ENCODE measurements at regions not wholly inside any gene's neighbourhood (a gene's known extent, or its start where the extent isn't known, plus 50 kb on each side); places are given as distances from the start of the nearest gene placed in this dataset.
A peak's percentile ranks its signal among the peaks of the same experiment; 100 is the strongest.

GRCh38 chrX:137882960-137883359 is 317.0 kb downstream of the ZIC3 start:
- no peak overlapping the region for H3K4ac ChIP-seq (replicated peaks; ENCODE audit: insufficient read length, low read depth, low read length)
- H4K8ac ChIP-seq (ENCODE audit: extremely low read depth, insufficient read depth, low read length) = no peak overlapping the region
- H3K14ac ChIP-seq (ENCODE audit: insufficient read length) = no peak overlapping the region
- no peak for FAIRE-seq
- no peak overlapping the region for H3K18ac ChIP-seq (ENCODE audit: extremely low read depth, low read length)
- CTCF ChIA-PET (ENCODE audit: partially characterized antibody) = interaction anchor here (1.2 kb wide), 1 partner anchor 13 kb away, joined by 3 read pairs; no protein-coding TSS in a partner anchor
- no peaks in the 10 kb centered on the region for H3K9me3 ChIP-seq (ENCODE audit: insufficient read depth in 2 of 2, low read depth in 1 of 2, low read length in 1 of 2)
- POLR2A ChIA-PET (ENCODE audit: partially characterized antibody) = no interaction called here
- H3K79me1 ChIP-seq (ENCODE audit: low read depth, low read length) = no peaks in the 10 kb centered on the region
- no peaks in the 10 kb centered on the region for H3K23me2 ChIP-seq (ENCODE audit: low read depth, low read length)
- no peak overlapping the region for H4K91ac ChIP-seq (replicated peaks; ENCODE audit: insufficient read length, low read length)
- H2BK15ac ChIP-seq (ENCODE audit: low read length) = no peak overlapping the region
- no peaks in the 10 kb centered on the region for H3K79me2 ChIP-seq (ENCODE audit: control insufficient read depth in 1 of 2, insufficient read depth in 2 of 2, low read length in 2 of 2)
- H2AFZ ChIP-seq (ENCODE audit: low read length) = no peak overlapping the region
- no peak overlapping the region for H3K4me3 ChIP-seq (ENCODE audit: extremely low read depth in 1 of 4, insufficient read depth in 2 of 4, low read depth in 3 of 4, low read length in 4 of 4)
- H3K4me2 ChIP-seq (ENCODE audit: insufficient read depth in 1 of 2, low read depth in 2 of 2, low read length in 2 of 2) = no peak overlapping the region
- no peak overlapping the region for H2BK20ac ChIP-seq (ENCODE audit: low read length)
- H3K23ac ChIP-seq (ENCODE audit: insufficient read length) = no peak overlapping the region
- H2BK120ac ChIP-seq (replicated peaks; ENCODE audit: low read depth, low read length) = no peak overlapping the region
- no peak overlapping the region for H3K27ac ChIP-seq (ENCODE audit: low read depth, low read length)
- 77% methylated on average over 2 of the region's 2 CpGs; no CpG with 5 or more reads in 1 of the 2 experiments for WGBS, 2 experiments (ENCODE audit: extremely low coverage in 1 of 2, insufficient coverage in 1 of 2, insufficient read length in 1 of 2, insufficient replicate concordance in 2 of 2, low coverage in 1 of 2, low lambda C conversion rate in 2 of 2, missing lambda C conversion rate in 1 of 2)
- TF ChIP-seq MAFK (IDR thresholded peaks at IDR 0.05; ENCODE audit: low read depth, low read length) = peak; percentile 32; the same call in 1 of the 2 replicates
- TF ChIP-seq CHD2 (IDR thresholded peaks at IDR 0.05; ENCODE audit: low read length) = no peak
- TF ChIP-seq EGR1 (IDR thresholded peaks at IDR 0.05; ENCODE audit: borderline replicate concordance, low read depth, low read length) = no peak
- DNase-seq (ENCODE audit: low read depth in 1 of 2, low spot score in 2 of 2) = no peak
- no peak overlapping the region for H2BK12ac ChIP-seq (ENCODE audit: low read depth, low read length)
- no peak overlapping the region for H3K9ac ChIP-seq (replicated peaks in 1 of 4; ENCODE audit: extremely low read depth in 1 of 4, low read depth in 3 of 4, low read length in 3 of 4)
- H2AK5ac ChIP-seq (ENCODE audit: low read depth, low read length) = no peak overlapping the region
- no peak overlapping the region for H4K5ac ChIP-seq (ENCODE audit: insufficient read length, low read depth, low read length)
- H4K20me1 ChIP-seq (replicated peaks in 1 of 2; ENCODE audit: control insufficient read depth in 1 of 2, insufficient read depth in 2 of 2, low read length in 2 of 2) = no peaks in the 10 kb centered on the region
- H2BK5ac ChIP-seq (ENCODE audit: low read depth, low read length) = no peak overlapping the region
- no peaks in the 10 kb centered on the region for H3K36me3 ChIP-seq (ENCODE audit: control insufficient read depth in 2 of 4, insufficient read depth in 4 of 4, low read length in 3 of 4)
- no peaks in the 10 kb centered on the region for H3K27me3 ChIP-seq (replicated peaks in 1 of 4; ENCODE audit: control insufficient read depth in 3 of 4, extremely low read depth in 1 of 4, insufficient read depth in 3 of 4, low read length in 3 of 4)
- peaks cover 0 to 3% (median under 1%) of the 10 kb centered on the region in 4 experiments; a peak in 2 of 7 replicates for H3K4me1 ChIP-seq (replicated peaks in 1 of 4; ENCODE audit: control insufficient read depth in 3 of 4, insufficient read depth in 4 of 4, low read length in 3 of 4)
- H3K56ac ChIP-seq (replicated peaks; ENCODE audit: insufficient read length, low read depth, low read length) = no peak overlapping the region
